GM23338 (cell line): ENCODE measurements at regions not wholly inside any gene's neighbourhood (a gene's known extent, or its start where the extent isn't known, plus 50 kb on each side); places are given as distances from the start of the nearest gene placed in this dataset.

Experiments used
- ATAC-seq: fragments of 200-7000 bp; cut with Tn5 transposase; 3 replicates; pipeline ENCODE4 v1.9.1; 2020
- DNase-seq: peaks from one replicate; pipeline ENCODE4 v3.0.0-alpha.2; 2015; ENCODE audit warnings: low spot score
- H2AFZ ChIP-seq: fragments of 200-600 bp; sonication (generic); 2 replicates; pipeline ENCODE4 v1.8.0; 2016; ENCODE audit warnings: antibody characterized with exemption, mild to moderate bottlenecking, moderate library complexity
- H3F3A ChIP-seq: fragments of 200-600 bp; sonication (generic); replicated peaks from 2 replicates; pipeline ENCODE4 v1.8.0; 2017; ENCODE audit warnings: antibody characterized with exemption, mixed run types, low read depth
- H3K27ac ChIP-seq: fragments of 200-600 bp; sonication (generic); 2 replicates; pipeline ENCODE4 v1.6.1; 2016; ENCODE audit warnings: low read depth
- H3K27me3 ChIP-seq: fragments of 200-600 bp; sonication (generic); 2 replicates; pipeline ENCODE4 v1.8.0; 2016; ENCODE audit warnings: mild to moderate bottlenecking, mixed run types, moderate library complexity; ENCODE audit not compliant: insufficient read depth
- H3K36me3 ChIP-seq: fragments of 200-600 bp; sonication (generic); 2 replicates; pipeline ENCODE4 v1.8.0; 2016; ENCODE audit warnings: mild to moderate bottlenecking; ENCODE audit not compliant: insufficient read depth
- H3K4me1 ChIP-seq: fragments of 200-600 bp; sonication (generic); 2 replicates; pipeline ENCODE4 v1.8.0; 2016; ENCODE audit warnings: mild to moderate bottlenecking, moderate library complexity; ENCODE audit not compliant: insufficient read depth
- H3K4me2 ChIP-seq: fragments of 200-600 bp; sonication (generic); 2 replicates; pipeline ENCODE4 v1.7.1; 2017; ENCODE audit warnings: mixed run types
- H3K4me3 ChIP-seq: fragments of 200-600 bp; sonication (generic); 2 replicates; pipeline ENCODE4 v1.6.1; 2016; ENCODE audit warnings: mixed run types
- H3K79me2 ChIP-seq: fragments of 200-600 bp; sonication (generic); replicated peaks from 2 replicates; pipeline ENCODE4 v1.8.0; 2017; ENCODE audit warnings: mild to moderate bottlenecking; ENCODE audit not compliant: insufficient read depth
- H3K9me2 ChIP-seq: fragments of 200-600 bp; sonication (generic); 2 replicates; pipeline ENCODE4 v1.8.0; 2017; ENCODE audit not compliant: insufficient read depth
- H4K20me1 ChIP-seq: fragments of 200-600 bp; sonication (generic); replicated peaks from 2 replicates; pipeline ENCODE4 v1.8.0; 2017; ENCODE audit warnings: mild to moderate bottlenecking; ENCODE audit not compliant: insufficient read depth
- H3K27ac Mint-ChIP-seq: 2 replicates; pipeline ENCODE4 v1.8.0; 2020; ENCODE audit warnings: inconsistent platforms, mild to moderate bottlenecking, moderate library complexity, mixed read lengths
- H3K27me3 Mint-ChIP-seq: 3 replicates; pipeline ENCODE4 v1.8.0; 2022; ENCODE audit warnings: low read depth, mild to moderate bottlenecking, moderate library complexity, mixed read lengths, inconsistent platforms; ENCODE audit not compliant: insufficient read depth, poor library complexity
- H3K36me3 Mint-ChIP-seq: 3 replicates; pipeline ENCODE4 v1.8.0; 2021; ENCODE audit warnings: low read depth, mild to moderate bottlenecking, inconsistent platforms, moderate library complexity, mixed read lengths
- H3K4me1 Mint-ChIP-seq: 3 replicates; pipeline ENCODE4 v1.8.0; 2020; ENCODE audit warnings: mild to moderate bottlenecking, inconsistent platforms, mixed read lengths
- H3K4me3 Mint-ChIP-seq: 3 replicates; pipeline ENCODE4 v1.8.0; 2021; ENCODE audit warnings: moderate library complexity, mild to moderate bottlenecking, inconsistent platforms, mixed read lengths
- H3K9me3 Mint-ChIP-seq: 3 replicates; pipeline ENCODE4 v1.8.0; 2020; ENCODE audit warnings: moderate library complexity, mild to moderate bottlenecking, inconsistent platforms, mixed read lengths
- CREB1 ChIP-seq: fragments of 250-450 bp; sonication (Bioruptor Pico); IDR thresholded peaks from 2 replicates; pipeline ENCODE4 v1.5.0; 2020; ENCODE audit warnings: low read depth, mild to moderate bottlenecking, moderate library complexity
- CTCF ChIP-seq, 2 experiments: fragments of 200-600 bp in 1 of 2; sonication (generic) in 1 of 2; conservative IDR thresholded peaks; 2 replicates each; pipeline versions ENCODE4 v1.5.1 to v1.6.1; 2016 to 2017; ENCODE audit warnings: antibody characterized with exemption in 2 of 2, low read depth in 2 of 2, mild to moderate bottlenecking in 2 of 2, moderate library complexity in 1 of 2
- ETS1 ChIP-seq: IDR thresholded peaks from 2 replicates; pipeline ENCODE4 v1.6.1; 2016; ENCODE audit warnings: antibody characterized with exemption
- EZH2 ChIP-seq: fragments of 200-600 bp; sonication (generic); IDR thresholded peaks from one replicate; pipeline ENCODE4 v1.8.0; 2017; ENCODE audit warnings: antibody characterized with exemption, mild to moderate bottlenecking, low read depth; ENCODE audit not compliant: unreplicated experiment
- EZH2phosphoT487 ChIP-seq: fragments of 200-600 bp; sonication (generic); IDR thresholded peaks from one replicate; pipeline ENCODE4 v1.8.1; 2018; ENCODE audit warnings: antibody characterized with exemption; ENCODE audit not compliant: unreplicated experiment
- JUNB ChIP-seq: IDR thresholded peaks from one replicate; pipeline ENCODE4 v1.6.1; 2016; ENCODE audit warnings: antibody characterized with exemption; ENCODE audit not compliant: unreplicated experiment
- NANOG ChIP-seq: IDR thresholded peaks from 2 replicates; pipeline ENCODE4 v1.6.1; 2016; ENCODE audit warnings: antibody characterized with exemption, borderline replicate concordance
- POLR2AphosphoS5 ChIP-seq: IDR thresholded peaks from 2 replicates; pipeline ENCODE4 v1.6.1; 2016; ENCODE audit warnings: antibody characterized with exemption, low read depth
- REST ChIP-seq: IDR thresholded peaks from one replicate; pipeline ENCODE4 v1.6.1; 2018; ENCODE audit warnings: antibody characterized with exemption; ENCODE audit not compliant: unreplicated experiment
- STAT1 ChIP-seq: IDR thresholded peaks from one replicate; pipeline ENCODE4 v1.6.1; 2016; ENCODE audit warnings: antibody characterized with exemption; ENCODE audit not compliant: unreplicated experiment
- ZNF114 ChIP-seq: fragments of 250-450 bp; sonication (Bioruptor Pico); IDR thresholded peaks from 2 replicates; pipeline ENCODE4 v1.5.0; 2020; ENCODE audit warnings: mild to moderate bottlenecking, moderate library complexity
- ZNF331 ChIP-seq: fragments of 250-450 bp; sonication (Bioruptor Pico); IDR thresholded peaks from 2 replicates; pipeline ENCODE4 v1.5.0; 2020; ENCODE audit warnings: low read depth, mild to moderate bottlenecking, moderate library complexity
- ZNF462 ChIP-seq: fragments of 250-450 bp; sonication (Bioruptor Pico); IDR thresholded peaks from 2 replicates; pipeline ENCODE4 v1.5.0; 2020; ENCODE audit warnings: mild to moderate bottlenecking, moderate library complexity

GRCh38 chr20:56839786-56840185 lies 210.7 kb downstream of the TFAP2C start:
- no peaks in the 10 kb centered on the region; the same call in 2 of the 3 replicates for H3K4me1 Mint-ChIP-seq

More at GRCh38 chr20:56839786-56840185, 210.7 kb downstream of the TFAP2C start:
- Histone ChIP-seq H3K9me2 (peaks cover 10% of the 10 kb centered on the region), H3K4me2 (no peak overlapping the region), H3K4me3 (no peak overlapping the region), H3K36me3 (no peaks in the 10 kb centered on the region), H2AFZ (no peak overlapping the region), H3K4me1 (no peaks in the 10 kb centered on the region), H4K20me1 (no peaks in the 10 kb centered on the region), H3K27ac (no peak overlapping the region), H3K27me3 (no peaks in the 10 kb centered on the region), H3F3A (no peaks in the 10 kb centered on the region), H3K79me2 (no peaks in the 10 kb centered on the region)
- Mint-ChIP-seq H3K36me3 (no peaks in the 10 kb centered on the region), H3K4me3 (no peak overlapping the region), H3K9me3 (peaks cover 11% of the 10 kb centered on the region), H3K27me3 (no peaks in the 10 kb centered on the region), H3K27ac (no peak overlapping the region)
- no peak for DNase-seq
- ATAC-seq, result no peak
- TF ChIP-seq CREB1 (CRISPR knock-in tag) (no peak), ZNF462 (no peak), NANOG (no peak), POLR2AphosphoS5 (no peak), EZH2 (no peak), STAT1 (no peak), ETS1 (no peak), JUNB (no peak), EZH2phosphoT487 (no peak), CTCF (conservative IDR thresholded peaks at IDR 0.05; ENCODE audit: low read depth in 2 of 2) (no peak), REST (no peak), ZNF114 (CRISPR knock-in tag) (no peak), ZNF331 (no peak)
